ENCODE measurements at regions not wholly inside any gene's neighbourhood (a gene's known extent, or its start where the extent isn't known, plus 50 kb on each side); places are given as distances from the start of the nearest gene placed in this dataset.

GRCh38 chr14:105602799-105603793, 76.7 kb downstream of the TMEM121 start:
- TF ChIP-seq CTCF (IDR thresholded peaks at IDR 0.05) (no peak), POLR2AphosphoS5 (IDR thresholded peaks at IDR 0.05) (no peak), EP300 (IDR thresholded peaks at IDR 0.05; ENCODE audit: low read depth) (no peak), POLR2A (IDR thresholded peaks at IDR 0.05) (no peak)
